ENCODE measurements at regions not wholly inside any gene's neighbourhood (a gene's known extent, or its start where the extent isn't known, plus 50 kb on each side); places are given as distances from the start of the nearest gene placed in this dataset.

DNA sequence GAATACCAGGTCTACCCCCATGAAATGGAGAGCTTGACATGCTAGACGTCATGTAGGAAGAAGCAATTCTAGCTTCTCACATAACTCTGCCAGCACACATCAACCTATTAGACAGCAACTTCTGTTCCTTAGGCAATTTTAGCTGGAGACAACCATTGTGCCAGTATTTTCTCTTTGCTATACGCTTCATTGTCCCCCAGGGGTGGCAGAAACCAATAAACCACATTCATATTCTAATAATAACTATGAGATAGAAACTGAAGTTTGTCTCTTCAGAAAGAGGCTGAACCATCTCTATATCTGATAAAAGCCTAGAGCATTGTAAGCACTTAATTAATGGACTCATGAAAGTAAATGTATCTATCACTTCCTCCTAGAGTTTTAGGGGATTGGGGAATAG, 278.6 kb downstream of the FOXG1 start:
- TF ChIP-seq, protein P1, sequence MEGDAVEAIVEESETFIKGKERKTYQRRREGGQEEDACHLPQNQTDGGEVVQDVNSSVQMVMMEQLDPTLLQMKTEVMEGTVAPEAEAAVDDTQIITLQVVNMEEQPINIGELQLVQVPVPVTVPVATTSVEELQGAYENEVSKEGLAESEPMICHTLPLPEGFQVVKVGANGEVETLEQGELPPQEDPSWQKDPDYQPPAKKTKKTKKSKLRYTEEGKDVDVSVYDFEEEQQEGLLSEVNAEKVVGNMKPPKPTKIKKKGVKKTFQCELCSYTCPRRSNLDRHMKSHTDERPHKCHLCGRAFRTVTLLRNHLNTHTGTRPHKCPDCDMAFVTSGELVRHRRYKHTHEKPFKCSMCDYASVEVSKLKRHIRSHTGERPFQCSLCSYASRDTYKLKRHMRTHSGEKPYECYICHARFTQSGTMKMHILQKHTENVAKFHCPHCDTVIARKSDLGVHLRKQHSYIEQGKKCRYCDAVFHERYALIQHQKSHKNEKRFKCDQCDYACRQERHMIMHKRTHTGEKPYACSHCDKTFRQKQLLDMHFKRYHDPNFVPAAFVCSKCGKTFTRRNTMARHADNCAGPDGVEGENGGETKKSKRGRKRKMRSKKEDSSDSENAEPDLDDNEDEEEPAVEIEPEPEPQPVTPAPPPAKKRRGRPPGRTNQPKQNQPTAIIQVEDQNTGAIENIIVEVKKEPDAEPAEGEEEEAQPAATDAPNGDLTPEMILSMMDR (IDR thresholded peaks at IDR 0.05; ENCODE audit: low read depth, low read length) = no peak
- no peak for TF ChIP-seq EZH2phosphoT487 (IDR thresholded peaks at IDR 0.05; ENCODE audit: low read depth)

Data from OCI-LY3 (cell line).